ENCODE measurements at regions not wholly inside any gene's neighbourhood (a gene's known extent, or its start where the extent isn't known, plus 50 kb on each side); places are given as distances from the start of the nearest gene placed in this dataset.

GRCh38 chr14:76974365-76974764, 54.1 kb downstream of the IRF2BPL start:
- DNase-seq (ENCODE audit: low read depth in 2 of 2) = no peak

DNA sequence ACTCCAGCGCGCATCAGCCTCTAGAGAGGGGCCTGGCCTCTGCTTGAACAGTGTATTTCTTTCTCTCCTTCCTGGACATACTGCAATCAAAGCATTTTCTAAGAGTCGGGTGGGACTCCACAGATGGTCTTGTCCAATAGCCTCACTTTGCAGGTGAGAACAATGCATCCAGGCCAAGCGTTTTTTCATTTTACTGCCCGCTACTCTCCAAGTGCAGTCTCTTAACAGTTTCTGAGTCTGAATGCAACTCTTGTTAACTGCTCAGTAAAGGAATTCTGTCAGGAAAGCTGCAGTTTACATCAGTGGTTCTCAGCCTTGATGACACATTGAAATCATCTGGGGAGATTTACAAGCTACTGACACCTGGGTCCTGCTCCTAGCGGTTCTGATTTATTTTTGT, 57.0 kb downstream of the IRF2BPL start:
- DNase-seq (ENCODE audit: low read depth in 2 of 2) = no peak

DNA sequence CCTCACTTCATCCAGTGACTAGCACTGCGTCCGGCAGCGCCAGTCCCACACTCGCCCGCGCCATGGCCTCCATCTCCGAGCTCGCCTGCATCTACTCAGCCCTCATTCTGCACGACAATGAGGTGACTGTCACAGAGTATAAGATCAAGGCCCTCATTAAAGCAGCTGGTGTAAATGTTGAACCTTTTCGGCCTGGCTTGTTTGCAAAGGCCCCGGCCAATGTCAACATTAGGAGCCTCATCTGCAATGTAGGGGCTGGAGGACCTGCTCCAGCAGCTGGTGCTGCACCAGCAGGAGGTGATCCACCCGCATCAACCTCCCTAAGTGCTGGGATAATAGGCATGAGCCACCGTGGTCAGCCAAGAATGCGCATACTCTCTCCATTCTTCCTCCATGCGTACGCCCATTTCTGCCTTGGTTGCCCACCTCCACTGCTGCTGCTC, 59.9 kb downstream of the IRF2BPL start:
- no peak for DNase-seq (ENCODE audit: low read depth in 2 of 2)

GRCh38 chr14:76967788-76968187, 60.7 kb downstream of the IRF2BPL start:
- DNase-seq (ENCODE audit: low read depth in 2 of 2) = no peak

DNA sequence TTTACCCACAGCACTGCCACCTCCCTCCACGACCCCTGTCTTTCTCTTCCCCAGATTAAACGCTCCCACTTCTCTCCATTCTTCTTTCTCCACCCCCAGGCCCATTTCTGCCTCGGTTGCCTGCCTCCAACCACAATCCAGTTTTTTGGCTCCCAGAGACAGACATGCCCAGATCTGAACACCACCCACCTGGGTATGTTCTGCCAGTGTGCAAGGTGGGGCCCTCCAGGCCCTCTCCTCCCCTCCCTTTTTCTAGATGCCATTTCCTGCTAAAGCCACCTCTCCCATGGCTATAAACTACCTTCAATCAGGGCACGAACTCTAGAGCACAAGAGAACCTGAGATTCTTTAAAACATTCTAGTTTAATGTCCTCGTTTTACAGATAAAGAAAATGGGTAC, 63.3 kb downstream of the IRF2BPL start:
- DNase-seq (ENCODE audit: low read depth in 2 of 2) = no peak

DNA sequence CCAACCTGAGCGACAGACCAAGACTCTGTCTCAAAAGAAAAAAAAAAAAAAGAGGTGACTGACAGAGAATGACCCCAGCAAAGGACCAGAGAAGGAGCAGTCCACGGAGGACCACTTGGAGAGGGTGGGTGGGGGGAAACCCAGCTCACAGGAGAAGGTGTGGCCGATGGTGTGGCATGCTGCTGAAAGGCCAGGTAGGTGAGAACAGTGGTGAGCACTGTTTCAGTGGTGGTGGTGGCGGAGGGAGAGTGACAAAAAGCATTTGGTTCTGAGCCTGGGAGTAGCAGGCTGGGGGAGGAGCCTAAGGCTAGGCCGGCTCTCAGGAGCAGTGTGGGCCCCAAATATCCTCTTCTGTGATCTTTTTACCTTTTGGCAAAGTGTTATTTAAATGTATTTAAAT, 63.8 kb downstream of the IRF2BPL start:
- peak; percentile 38 to 53 for DNase-seq (ENCODE audit: low read depth in 2 of 2)

- DNase-seq (ENCODE audit: low read depth in 2 of 2) = no peak
Observed at GRCh38 chr14:76963372-76963771, 65.1 kb downstream of the IRF2BPL start.

GRCh38 chr14:76962303-76962660, 66.2 kb downstream of the IRF2BPL start:
- no peak for DNase-seq (ENCODE audit: low read depth in 2 of 2)

DNA sequence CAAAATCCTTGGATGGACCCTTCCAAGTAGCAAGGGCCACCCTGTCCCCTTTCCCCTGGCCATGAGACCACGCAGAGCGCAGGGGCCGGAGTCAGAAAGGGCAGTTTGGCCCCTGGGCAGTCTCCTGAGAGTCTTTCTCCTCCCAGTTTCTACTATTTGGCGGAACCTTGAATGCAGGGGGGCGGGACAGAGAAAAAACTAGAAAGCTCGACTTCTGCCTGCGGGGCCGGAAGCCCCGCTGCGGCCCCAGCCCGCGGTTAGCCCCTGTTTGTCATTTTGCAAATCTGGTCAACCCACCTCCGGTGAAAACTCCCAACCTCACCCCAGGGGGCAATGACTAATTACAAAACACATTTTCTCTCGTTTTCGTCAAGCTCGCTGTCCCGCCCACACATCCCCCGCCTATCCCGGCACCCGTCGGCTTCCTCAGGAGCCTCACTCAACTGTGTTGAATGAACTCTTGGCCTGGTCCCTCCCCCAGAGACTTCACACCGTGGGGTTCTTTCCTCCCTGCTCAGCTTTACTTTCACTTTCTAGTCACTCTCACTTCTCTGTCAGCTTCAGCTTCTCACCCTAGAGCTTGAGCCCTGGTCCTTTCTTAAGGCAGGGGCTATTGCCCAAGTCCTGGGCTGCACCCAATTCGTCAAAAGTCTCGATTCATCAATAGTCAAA, 66.7 kb downstream of the IRF2BPL start:
- peak; percentile 97 to 98 for DNase-seq (ENCODE audit: low read depth in 2 of 2)

GRCh38 chr14:76958980-76959710, 69.4 kb downstream of the IRF2BPL start:
- no peak for DNase-seq (ENCODE audit: low read depth in 2 of 2)

GRCh38 chr14:76958020-76958979, 70.2 kb downstream of the IRF2BPL start:
- DNase-seq (ENCODE audit: low read depth in 2 of 2) = no peak

GRCh38 chr14:76957224-76957891, 71.2 kb downstream of the IRF2BPL start:
- DNase-seq (ENCODE audit: low read depth in 2 of 2) = no peak

- DNase-seq (ENCODE audit: low read depth in 2 of 2) = peak; percentile 80 to 87
Observed at GRCh38 chr14:76956316-76957090, 72.0 kb downstream of the IRF2BPL start.

DNA sequence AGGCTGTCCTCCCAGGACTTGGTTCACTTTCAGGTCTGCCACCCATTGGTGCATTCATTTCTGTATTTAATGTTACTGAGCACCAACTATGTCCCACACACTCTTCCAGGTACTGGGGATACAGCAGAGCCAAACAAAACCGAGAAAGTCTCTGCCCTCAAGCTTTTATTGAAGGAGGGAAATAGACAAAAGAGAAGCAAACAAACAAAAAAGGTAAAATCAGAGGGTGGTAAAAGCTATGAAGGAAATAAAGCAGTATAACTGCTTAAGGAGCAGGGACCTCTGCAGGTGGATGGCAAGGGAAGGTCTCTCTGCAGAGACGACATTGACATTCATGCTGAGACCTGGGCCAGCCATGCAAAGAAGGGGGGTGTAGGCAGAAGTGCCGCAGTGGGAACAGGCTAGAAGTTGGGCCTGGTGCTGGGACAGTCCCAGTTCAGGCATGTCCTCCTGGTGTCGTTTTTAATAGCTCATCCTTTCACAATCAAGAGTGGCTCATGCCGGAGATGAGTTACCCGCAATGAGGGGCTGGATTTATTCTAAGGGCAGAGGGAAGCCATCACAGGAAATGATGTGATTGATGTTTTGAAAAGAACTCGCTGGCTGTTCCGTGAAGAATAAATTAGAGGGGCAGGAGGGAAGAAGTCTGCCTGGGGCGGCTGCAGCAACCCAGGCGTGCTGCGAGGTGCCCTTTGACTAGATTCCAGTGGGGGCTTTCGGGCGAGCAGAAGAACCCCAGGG, 72.8 kb downstream of the IRF2BPL start:
- peak; percentile 23 to 33 for DNase-seq (ENCODE audit: low read depth in 2 of 2)

DNA sequence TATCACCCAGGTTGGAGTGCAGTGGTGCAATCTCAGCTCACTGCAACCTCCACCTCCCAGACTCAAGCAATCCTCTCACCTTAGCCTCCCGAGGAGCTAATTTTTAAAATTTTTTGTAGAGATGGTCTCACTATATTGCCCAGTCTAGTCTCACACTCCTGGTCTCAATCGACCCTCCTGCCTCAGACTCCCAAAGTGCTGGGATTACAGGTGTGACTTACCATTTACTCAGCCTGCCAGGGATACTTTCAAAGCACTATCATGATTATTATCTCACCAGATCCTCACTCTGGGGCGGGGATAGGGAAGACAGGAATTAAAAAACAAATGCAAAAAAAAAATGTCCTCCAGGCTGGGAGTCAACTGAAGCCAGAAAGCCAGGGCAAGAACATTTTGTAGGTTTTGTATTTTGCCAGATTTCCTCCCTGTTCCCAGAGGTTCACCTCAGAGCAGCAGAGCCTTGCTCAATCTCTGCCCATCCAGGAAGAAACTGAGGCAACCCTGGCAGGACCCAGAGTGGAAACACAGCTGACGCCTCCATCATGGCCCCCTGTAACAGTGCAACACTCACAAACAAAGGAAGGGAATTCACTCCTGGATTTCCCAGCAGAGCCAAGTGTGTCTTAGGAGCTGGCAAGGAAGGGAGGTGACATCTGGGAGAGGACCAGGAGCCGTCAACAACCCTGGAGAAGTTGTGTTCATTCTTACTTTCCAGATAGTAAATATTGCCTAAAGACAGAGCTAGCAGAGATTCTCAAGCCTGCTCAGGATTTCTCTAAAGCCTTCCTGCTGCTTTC, 73.9 kb downstream of the IRF2BPL start:
- DNase-seq (ENCODE audit: low read depth in 2 of 2) = no peak

- no peak for DNase-seq (ENCODE audit: low read depth in 2 of 2)
Observed at GRCh38 chr14:76953311-76953945, 75.1 kb downstream of the IRF2BPL start.

DNA sequence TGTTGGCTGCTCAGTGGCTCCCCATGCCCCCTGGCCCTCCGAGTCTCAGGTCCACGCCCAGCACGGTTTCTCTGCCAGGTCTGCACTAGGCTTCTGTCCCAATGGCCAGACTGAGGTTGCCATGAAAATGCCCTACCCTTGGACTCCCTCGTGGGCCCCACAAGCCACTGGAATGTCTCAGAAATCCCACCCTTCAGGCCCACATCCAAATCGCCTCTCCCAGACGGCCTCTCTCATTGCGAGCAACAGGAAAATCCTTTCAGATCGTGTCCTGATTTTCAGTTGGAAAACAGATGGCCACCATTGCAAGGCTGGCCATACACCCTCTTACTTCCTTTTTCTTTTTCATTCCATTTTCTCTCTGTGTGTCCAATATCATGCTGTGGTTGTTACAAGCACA, 77.3 kb downstream of the IRF2BPL start:
- DNase-seq (ENCODE audit: low read depth in 2 of 2) = no peak

DNA sequence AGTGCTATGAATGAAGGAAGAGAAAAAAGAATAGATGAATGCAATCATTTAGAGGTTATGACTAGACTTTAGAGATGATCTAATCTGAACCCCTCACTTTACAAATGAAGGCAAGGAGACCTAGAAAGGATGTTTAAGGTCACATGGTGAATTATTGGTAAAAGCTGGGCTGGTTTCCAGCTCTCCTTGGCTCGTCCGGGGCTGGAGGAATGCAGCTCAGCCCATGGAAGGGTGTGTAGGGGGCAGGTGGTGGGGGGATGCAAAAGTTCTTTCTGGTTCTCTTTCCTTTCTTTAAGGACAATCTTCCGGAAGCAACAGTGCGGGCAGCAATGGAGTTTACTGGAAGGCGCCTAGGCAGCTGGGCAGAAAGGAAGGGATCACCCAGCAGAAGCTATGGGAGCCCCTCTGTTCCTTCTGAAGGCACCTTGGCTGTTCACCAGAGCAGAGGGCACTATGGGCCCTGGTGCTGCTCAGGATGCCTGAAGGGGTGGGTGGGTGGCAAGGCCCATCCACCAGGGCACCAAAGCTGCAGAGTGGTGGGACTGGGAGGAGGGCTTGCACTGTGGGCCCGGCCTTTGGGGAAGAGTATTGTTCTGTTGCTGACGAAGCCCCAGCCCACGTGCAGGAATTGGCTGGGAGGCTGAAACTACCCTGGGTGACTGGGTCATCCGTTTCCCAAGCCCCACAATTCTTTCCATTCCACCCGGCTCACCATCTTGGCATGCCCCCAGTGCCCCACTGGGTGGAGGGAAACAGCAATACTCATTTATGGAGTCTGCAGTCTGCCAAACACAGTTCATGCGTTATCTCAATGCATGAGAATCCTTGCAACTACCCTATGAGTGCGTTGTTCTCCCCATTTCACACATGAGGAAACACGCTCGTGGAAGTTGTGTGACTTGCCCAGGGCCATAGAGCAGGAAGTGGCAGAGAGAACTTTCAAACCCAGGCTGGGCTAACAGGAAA, 78.2 kb downstream of the IRF2BPL start:
- DNase-seq (ENCODE audit: low read depth in 2 of 2) = no peak

All from stimulated activated CD8-positive, alpha-beta memory T cell treated with anti-CD3 and anti-CD28 coated beads, Interleukin-2, amount 100 ng/mL, for 48 hours (primary cell).